ENCODE measurements at regions not wholly inside any gene's neighbourhood (a gene's known extent, or its start where the extent isn't known, plus 50 kb on each side); places are given as distances from the start of the nearest gene placed in this dataset.

- no peak for TF ChIP-seq CTCF (IDR thresholded peaks at IDR 0.05)
- no peak for TF ChIP-seq POLR2A (IDR thresholded peaks at IDR 0.05)
- H3K27ac ChIP-seq = no peak overlapping the region
- DNase-seq = no peak
- H3K4me1 ChIP-seq = no peaks in the 10 kb centered on the region
- H3K4me3 ChIP-seq (replicated peaks in 1 of 3) = no peak overlapping the region
- H3K36me3 ChIP-seq = no peaks in the 10 kb centered on the region
- 81 to 92% methylated on average over 3 of the region's 3 CpGs for WGBS, 2 donors
- H3K27me3 ChIP-seq = no peaks in the 10 kb centered on the region
- intact Hi-C loops (cut with DNase I) = no loop called here
- no peaks in the 10 kb centered on the region for H3K9me3 ChIP-seq
These were observed 825.5 kb upstream of the ACVR2A start for GRCh38 chr2:147019311-147019710.

- Histone ChIP-seq H3K27me3 (no peaks in the 10 kb centered on the region), H3K4me1 (peaks cover 0 to 4% of the 10 kb centered on the region in 2 donors), H3K36me3 (no peaks in the 10 kb centered on the region), H3K4me3 (replicated peaks in 1 of 3) (no peak overlapping the region), H3K9me3 (no peaks in the 10 kb centered on the region), H3K27ac (no peak overlapping the region)
- DNase-seq = no peak
- intact Hi-C loops (cut with DNase I) = no loop called here
- TF ChIP-seq POLR2A (IDR thresholded peaks at IDR 0.05) (no peak), CTCF (IDR thresholded peaks at IDR 0.05) (no peak)
- 92 to 93% methylated on average over 6 of the region's 6 CpGs for WGBS, 2 donors
These were observed 826.7 kb upstream of the ACVR2A start for GRCh38 chr2:147017951-147018645.

- no peak for TF ChIP-seq CTCF (IDR thresholded peaks at IDR 0.05)
- no peak for TF ChIP-seq POLR2A (IDR thresholded peaks at IDR 0.05)
- WGBS, 2 donors = 83 to 92% methylated on average over 1 of the region's 1 CpG
- no peak for DNase-seq
- no peak overlapping the region for H3K27ac ChIP-seq
- no peaks in the 10 kb centered on the region for H3K36me3 ChIP-seq
- intact Hi-C loops (cut with DNase I) = no loop called here
- H3K4me1 ChIP-seq = peaks cover 0 to 4% of the 10 kb centered on the region in 2 donors
- no peak overlapping the region for H3K4me3 ChIP-seq (replicated peaks in 1 of 3)
- no peaks in the 10 kb centered on the region for H3K9me3 ChIP-seq
- H3K27me3 ChIP-seq = no peaks in the 10 kb centered on the region
These were observed 828.6 kb upstream of the ACVR2A start for GRCh38 chr2:147016181-147016580.

GRCh38 chr2:147015591-147015990 lies 829.2 kb upstream of the ACVR2A start:
- H3K27ac ChIP-seq = no peak overlapping the region
- intact Hi-C loops (cut with DNase I) = no loop called here
- H3K9me3 ChIP-seq = no peaks in the 10 kb centered on the region
- no peak overlapping the region for H3K4me3 ChIP-seq (replicated peaks in 1 of 3)
- 89 to 91% methylated on average over 1 of the region's 1 CpG for WGBS, 2 donors
- TF ChIP-seq POLR2A (IDR thresholded peaks at IDR 0.05) (no peak), CTCF (IDR thresholded peaks at IDR 0.05) (no peak)
- DNase-seq = no peak
- no peaks in the 10 kb centered on the region for H3K27me3 ChIP-seq
- peaks cover 0 to 4% of the 10 kb centered on the region in 2 donors for H3K4me1 ChIP-seq
- no peaks in the 10 kb centered on the region for H3K36me3 ChIP-seq

GRCh38 chr2:147013696-147014392 lies 831.0 kb upstream of the ACVR2A start:
- no peak for DNase-seq
- no peak for TF ChIP-seq CTCF (IDR thresholded peaks at IDR 0.05)
- no peak for TF ChIP-seq POLR2A (IDR thresholded peaks at IDR 0.05)
- H3K4me3 ChIP-seq (replicated peaks in 1 of 3) = no peak overlapping the region
- no peaks in the 10 kb centered on the region for H3K27me3 ChIP-seq
- H3K36me3 ChIP-seq = no peaks in the 10 kb centered on the region
- H3K4me1 ChIP-seq = peaks cover 0 to 4% of the 10 kb centered on the region in 2 donors
- H3K27ac ChIP-seq = no peak overlapping the region
- H3K9me3 ChIP-seq = no peaks in the 10 kb centered on the region
- intact Hi-C loops (cut with DNase I) = no loop called here
